ENCODE measurements at regions not wholly inside any gene's neighbourhood (a gene's known extent, or its start where the extent isn't known, plus 50 kb on each side); places are given as distances from the start of the nearest gene placed in this dataset.

GRCh38 chr2:45209302-45209701 is 200.1 kb upstream of the SIX2 start:
- H3K27ac Mint-ChIP-seq (ENCODE audit: unreplicated experiment), result no peak overlapping the region
- no peaks in the 10 kb centered on the region for H3K27me3 Mint-ChIP-seq (ENCODE audit: unreplicated experiment)
- no peak overlapping the region for H3K4me3 Mint-ChIP-seq (ENCODE audit: unreplicated experiment)
- no peaks in the 10 kb centered on the region for H3K9me3 Mint-ChIP-seq (ENCODE audit: unreplicated experiment)
- peaks cover 20% of the 10 kb centered on the region for H3K4me1 Mint-ChIP-seq (ENCODE audit: unreplicated experiment)
- no peak for TF ChIP-seq CTCF (IDR thresholded peaks at IDR 0.05)
- no peaks in the 10 kb centered on the region for H3K36me3 Mint-ChIP-seq (ENCODE audit: unreplicated experiment)
- DNase-seq (ENCODE audit: extremely low spot score, unreplicated experiment), result no peak

GRCh38 chr2:45207101-45207500 is 197.8 kb upstream of the SIX2 start:
- Mint-ChIP-seq H3K27me3 (ENCODE audit: unreplicated experiment) (no peaks in the 10 kb centered on the region), H3K4me1 (ENCODE audit: unreplicated experiment) (peaks cover 3% of the 10 kb centered on the region), H3K36me3 (ENCODE audit: unreplicated experiment) (no peaks in the 10 kb centered on the region), H3K9me3 (ENCODE audit: unreplicated experiment) (peaks cover 5% of the 10 kb centered on the region), H3K27ac (ENCODE audit: unreplicated experiment) (no peak overlapping the region), H3K4me3 (ENCODE audit: unreplicated experiment) (no peak overlapping the region)
- DNase-seq (ENCODE audit: extremely low spot score, unreplicated experiment), result no peak
- TF ChIP-seq CTCF (IDR thresholded peaks at IDR 0.05), result no peak

GRCh38 chr2:45205985-45206384 is 196.7 kb upstream of the SIX2 start:
- TF ChIP-seq CTCF (IDR thresholded peaks at IDR 0.05), result no peak
- H3K4me3 Mint-ChIP-seq (ENCODE audit: unreplicated experiment), result no peak overlapping the region
- DNase-seq (ENCODE audit: extremely low spot score, unreplicated experiment), result no peak
- peaks cover 14% of the 10 kb centered on the region for H3K9me3 Mint-ChIP-seq (ENCODE audit: unreplicated experiment)
- H3K27ac Mint-ChIP-seq (ENCODE audit: unreplicated experiment), result no peak overlapping the region
- peaks cover 7% of the 10 kb centered on the region for H3K4me1 Mint-ChIP-seq (ENCODE audit: unreplicated experiment)
- no peaks in the 10 kb centered on the region for H3K27me3 Mint-ChIP-seq (ENCODE audit: unreplicated experiment)
- peaks cover 2% of the 10 kb centered on the region for H3K36me3 Mint-ChIP-seq (ENCODE audit: unreplicated experiment)

DNA sequence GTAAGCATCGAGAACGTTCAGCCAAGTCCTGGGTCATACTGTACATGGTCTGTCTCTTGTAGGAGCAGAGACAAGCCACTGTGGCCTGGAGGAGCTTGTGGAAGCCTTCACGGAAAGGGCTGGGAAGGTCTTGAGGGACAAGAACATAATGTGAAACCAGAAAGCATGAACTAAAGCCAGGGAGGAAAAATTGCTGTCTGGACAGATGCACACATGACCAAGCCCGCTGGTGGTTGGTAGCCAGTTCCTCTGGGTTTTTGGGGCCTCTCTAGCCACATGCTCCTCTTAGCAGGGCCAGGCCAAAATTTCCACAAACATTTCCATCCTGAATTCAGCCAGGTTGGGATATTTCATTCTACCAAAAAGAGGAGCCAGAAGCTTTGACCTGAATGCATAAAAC is 196.2 kb upstream of the SIX2 start:
- Mint-ChIP-seq H3K27ac (ENCODE audit: unreplicated experiment) (no peak overlapping the region), H3K36me3 (ENCODE audit: unreplicated experiment) (peaks cover 2% of the 10 kb centered on the region), H3K4me1 (ENCODE audit: unreplicated experiment) (peaks cover 7% of the 10 kb centered on the region), H3K9me3 (ENCODE audit: unreplicated experiment) (peaks cover 14% of the 10 kb centered on the region), H3K27me3 (ENCODE audit: unreplicated experiment) (no peaks in the 10 kb centered on the region), H3K4me3 (ENCODE audit: unreplicated experiment) (no peak overlapping the region)
- no peak for TF ChIP-seq CTCF (IDR thresholded peaks at IDR 0.05)
- no peak for DNase-seq (ENCODE audit: extremely low spot score, unreplicated experiment)

DNA sequence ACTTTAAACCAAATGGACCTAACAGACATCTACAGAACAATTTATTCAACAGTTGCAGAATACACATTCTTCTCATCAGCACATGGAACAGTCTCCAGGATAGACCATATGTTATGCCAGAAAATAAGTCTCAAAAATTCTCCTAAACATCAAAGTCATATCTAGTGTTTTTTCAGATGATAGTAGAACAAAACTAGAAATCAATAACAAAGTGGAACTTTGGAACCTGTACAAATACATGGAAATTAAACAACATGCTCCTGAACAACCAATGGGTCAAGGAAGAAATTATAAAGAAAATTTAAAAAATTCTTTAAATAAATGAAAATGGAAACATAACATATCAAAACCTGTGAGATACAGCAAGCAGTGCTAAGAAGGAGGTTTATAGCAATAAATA is 194.1 kb upstream of the SIX2 start:
- Mint-ChIP-seq H3K9me3 (ENCODE audit: unreplicated experiment) (peaks cover 18% of the 10 kb centered on the region), H3K4me3 (ENCODE audit: unreplicated experiment) (no peak overlapping the region)
- TF ChIP-seq CTCF (IDR thresholded peaks at IDR 0.05), result no peak

More for the DNA sequence above, 194.1 kb upstream of the SIX2 start:
- Mint-ChIP-seq H3K36me3 (ENCODE audit: unreplicated experiment) (peaks cover 2% of the 10 kb centered on the region), H3K27ac (ENCODE audit: unreplicated experiment) (no peak overlapping the region), H3K4me1 (ENCODE audit: unreplicated experiment) (peaks cover 7% of the 10 kb centered on the region), H3K27me3 (ENCODE audit: unreplicated experiment) (no peaks in the 10 kb centered on the region)
- no peak for DNase-seq (ENCODE audit: extremely low spot score, unreplicated experiment)

All from osteocyte (in vitro differentiated cells).